Vagina (tissue), 2 donors: ENCODE measurements at regions not wholly inside any gene's neighbourhood (a gene's known extent, or its start where the extent isn't known, plus 50 kb on each side); places are given as distances from the start of the nearest gene placed in this dataset.

ENCODE experiments used
- POLR2AphosphoS5 ChIP-seq, 2 donors: sonication (generic); formaldehyde crosslinking; IDR thresholded peaks; one replicate each; pipeline ENCODE4 v1.9.0; 2017; ENCODE audit warnings: antibody characterized with exemption in 2 of 2, mild to moderate bottlenecking in 2 of 2, low read depth in 1 of 2; ENCODE audit not compliant: insufficient read depth in 1 of 2
- TF ChIP-seq, protein P1 (sequence below), 3 experiments: fragments of 450-650 bp in 2 of 3; fragments of 200-600 bp in 1 of 3; sonication (generic) in 1 of 3; IDR thresholded peaks; one replicate each; pipeline ENCODE4 v1.5.1; 2017 to 2019; ENCODE audit warnings: antibody characterized with exemption in 3 of 3, mild to moderate bottlenecking in 2 of 3, moderate library complexity in 2 of 3

DNA sequence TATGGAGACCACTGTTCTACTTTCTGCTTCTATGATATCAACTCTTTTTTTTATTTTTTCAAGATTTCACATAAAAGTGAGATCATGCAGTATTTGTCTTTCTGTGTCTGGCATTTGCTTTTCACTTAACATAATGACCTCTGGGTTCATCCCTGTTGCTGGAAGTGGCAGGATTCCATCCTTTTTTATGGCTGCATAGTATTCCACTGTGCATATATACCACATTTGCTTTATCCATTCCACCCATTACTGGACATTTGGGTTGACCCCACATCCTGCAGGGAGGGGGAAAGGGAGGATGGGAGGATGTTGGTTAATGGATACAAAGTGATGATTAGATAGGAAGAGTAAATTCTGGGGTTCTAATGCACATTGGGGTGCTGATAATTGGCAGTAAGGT, 80.3 kb upstream of the NPTX2 start:
- TF ChIP-seq, protein P1, sequence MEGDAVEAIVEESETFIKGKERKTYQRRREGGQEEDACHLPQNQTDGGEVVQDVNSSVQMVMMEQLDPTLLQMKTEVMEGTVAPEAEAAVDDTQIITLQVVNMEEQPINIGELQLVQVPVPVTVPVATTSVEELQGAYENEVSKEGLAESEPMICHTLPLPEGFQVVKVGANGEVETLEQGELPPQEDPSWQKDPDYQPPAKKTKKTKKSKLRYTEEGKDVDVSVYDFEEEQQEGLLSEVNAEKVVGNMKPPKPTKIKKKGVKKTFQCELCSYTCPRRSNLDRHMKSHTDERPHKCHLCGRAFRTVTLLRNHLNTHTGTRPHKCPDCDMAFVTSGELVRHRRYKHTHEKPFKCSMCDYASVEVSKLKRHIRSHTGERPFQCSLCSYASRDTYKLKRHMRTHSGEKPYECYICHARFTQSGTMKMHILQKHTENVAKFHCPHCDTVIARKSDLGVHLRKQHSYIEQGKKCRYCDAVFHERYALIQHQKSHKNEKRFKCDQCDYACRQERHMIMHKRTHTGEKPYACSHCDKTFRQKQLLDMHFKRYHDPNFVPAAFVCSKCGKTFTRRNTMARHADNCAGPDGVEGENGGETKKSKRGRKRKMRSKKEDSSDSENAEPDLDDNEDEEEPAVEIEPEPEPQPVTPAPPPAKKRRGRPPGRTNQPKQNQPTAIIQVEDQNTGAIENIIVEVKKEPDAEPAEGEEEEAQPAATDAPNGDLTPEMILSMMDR (IDR thresholded peaks at IDR 0.05) = no peak
- no peak for TF ChIP-seq POLR2AphosphoS5 (IDR thresholded peaks at IDR 0.05; ENCODE audit: insufficient read depth in 1 of 2, low read depth in 1 of 2)
